ENCODE measurements at regions not wholly inside any gene's neighbourhood (a gene's known extent, or its start where the extent isn't known, plus 50 kb on each side); places are given as distances from the start of the nearest gene placed in this dataset.

DNA sequence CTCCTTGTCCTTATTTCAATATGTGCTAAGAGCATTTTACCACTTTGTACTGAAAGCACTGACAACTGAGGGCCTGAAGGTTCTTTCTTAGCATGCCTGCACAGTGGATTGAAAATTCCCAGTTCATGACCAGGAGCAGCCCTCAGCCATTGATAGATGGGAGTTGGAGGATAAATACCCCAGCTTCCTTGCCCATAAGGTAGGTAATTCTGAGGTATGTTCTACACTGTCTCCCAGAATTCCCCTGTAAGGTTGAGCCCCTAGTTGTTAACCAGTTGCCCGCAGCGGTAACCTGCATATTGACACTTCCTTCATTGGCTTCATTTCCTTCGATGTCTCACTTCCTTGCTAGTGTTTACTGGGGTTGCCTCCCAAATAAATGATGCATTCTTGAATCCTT, 162.0 kb downstream of the CDC5L start:
- TF ChIP-seq RAD21 (IDR thresholded peaks at IDR 0.05; ENCODE audit: low read depth) = no peak
- TF ChIP-seq TAF1 (IDR thresholded peaks at IDR 0.05; ENCODE audit: low read depth) = no peak
- TF ChIP-seq, protein P1, sequence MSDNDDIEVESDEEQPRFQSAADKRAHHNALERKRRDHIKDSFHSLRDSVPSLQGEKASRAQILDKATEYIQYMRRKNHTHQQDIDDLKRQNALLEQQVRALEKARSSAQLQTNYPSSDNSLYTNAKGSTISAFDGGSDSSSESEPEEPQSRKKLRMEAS (IDR thresholded peaks at IDR 0.05) = no peak
